MM.1S (cell line): ENCODE measurements at regions not wholly inside any gene's neighbourhood (a gene's known extent, or its start where the extent isn't known, plus 50 kb on each side); places are given as distances from the start of the nearest gene placed in this dataset.

ENCODE experiments used
- DNase-seq: peaks from one replicate; pipeline ENCODE4 v3.0.0-alpha.2; 2015
- H2AFZ ChIP-seq: fragments of 300-600 bp; sonication (generic); 2 replicates; pipeline ENCODE4 v1.6.0; 2016; ENCODE audit warnings: antibody characterized with exemption, low read length
- H3F3A ChIP-seq: fragments of 300-600 bp; sonication (generic); 2 replicates; pipeline ENCODE4 v1.6.1; 2016; ENCODE audit warnings: mild to moderate bottlenecking, antibody characterized with exemption, low read length, moderate library complexity, mixed read lengths; ENCODE audit not compliant: insufficient read depth
- H3K27ac ChIP-seq: fragments of 300-600 bp; sonication (generic); 2 replicates; pipeline ENCODE4 v1.5.1; 2016; ENCODE audit warnings: mild to moderate bottlenecking, low read length
- H3K27me3 ChIP-seq: fragments of 300-600 bp; sonication (generic); replicated peaks from 2 replicates; pipeline ENCODE4 v1.6.0; 2016; ENCODE audit warnings: low read length; ENCODE audit not compliant: insufficient read depth
- H3K36me3 ChIP-seq: fragments of 300-600 bp; sonication (generic); replicated peaks from 2 replicates; pipeline ENCODE4 v1.6.1; 2016; ENCODE audit warnings: mild to moderate bottlenecking, low read length, mixed read lengths; ENCODE audit not compliant: insufficient read depth
- H3K4me1 ChIP-seq: fragments of 300-600 bp; sonication (generic); 2 replicates; pipeline ENCODE4 v1.6.1; 2016; ENCODE audit warnings: low read length, mixed read lengths
- H3K4me2 ChIP-seq: fragments of 300-600 bp; sonication (generic); 2 replicates; pipeline ENCODE4 v1.6.0; 2016; ENCODE audit warnings: low read depth, low read length
- H3K4me3 ChIP-seq: fragments of 300-600 bp; sonication (generic); 2 replicates; pipeline ENCODE4 v1.5.1; 2016; ENCODE audit warnings: low read length, mixed read lengths
- H3K79me2 ChIP-seq: fragments of 300-600 bp; sonication (generic); 2 replicates; pipeline ENCODE4 v1.6.1; 2016; ENCODE audit warnings: mixed run types, low read length, mixed read lengths
- H3K9ac ChIP-seq: fragments of 300-600 bp; sonication (generic); 2 replicates; pipeline ENCODE4 v1.6.1; 2016; ENCODE audit warnings: low read length, mixed read lengths
- H3K9me2 ChIP-seq: fragments of 300-600 bp; sonication (generic); replicated peaks from 2 replicates; pipeline ENCODE4 v1.6.1; 2016; ENCODE audit warnings: mild to moderate bottlenecking, low read length, mixed read lengths; ENCODE audit not compliant: insufficient read depth
- H3K9me3 ChIP-seq: fragments of 300-600 bp; sonication (generic); replicated peaks from 2 replicates; pipeline ENCODE4 v1.6.1; 2016; ENCODE audit warnings: mild to moderate bottlenecking, low read length, mixed read lengths; ENCODE audit not compliant: insufficient read depth
- H4K20me1 ChIP-seq: fragments of 300-600 bp; sonication (generic); 2 replicates; pipeline ENCODE4 v1.6.1; 2016; ENCODE audit warnings: mild to moderate bottlenecking, low read length, moderate library complexity, mixed read lengths; ENCODE audit not compliant: insufficient read depth
- EZH2 ChIP-seq: fragments of 300-600 bp; sonication (generic); optimal IDR thresholded peaks from 2 replicates; pipeline ENCODE3; 2017; ENCODE audit warnings: low read depth, mild to moderate bottlenecking, antibody characterized with exemption, low read length, mixed read lengths
- EZH2phosphoT487 ChIP-seq: fragments of 300-600 bp; sonication (generic); IDR thresholded peaks from 2 replicates; pipeline ENCODE4 v1.6.1; 2018; ENCODE audit warnings: antibody characterized with exemption, low read length
- TF ChIP-seq, protein P1 (sequence below): fragments of 300-600 bp; sonication (generic); IDR thresholded peaks from 2 replicates; pipeline ENCODE4 v1.5.1; 2016; ENCODE audit warnings: antibody characterized with exemption, low read length, mixed read lengths

DNA sequence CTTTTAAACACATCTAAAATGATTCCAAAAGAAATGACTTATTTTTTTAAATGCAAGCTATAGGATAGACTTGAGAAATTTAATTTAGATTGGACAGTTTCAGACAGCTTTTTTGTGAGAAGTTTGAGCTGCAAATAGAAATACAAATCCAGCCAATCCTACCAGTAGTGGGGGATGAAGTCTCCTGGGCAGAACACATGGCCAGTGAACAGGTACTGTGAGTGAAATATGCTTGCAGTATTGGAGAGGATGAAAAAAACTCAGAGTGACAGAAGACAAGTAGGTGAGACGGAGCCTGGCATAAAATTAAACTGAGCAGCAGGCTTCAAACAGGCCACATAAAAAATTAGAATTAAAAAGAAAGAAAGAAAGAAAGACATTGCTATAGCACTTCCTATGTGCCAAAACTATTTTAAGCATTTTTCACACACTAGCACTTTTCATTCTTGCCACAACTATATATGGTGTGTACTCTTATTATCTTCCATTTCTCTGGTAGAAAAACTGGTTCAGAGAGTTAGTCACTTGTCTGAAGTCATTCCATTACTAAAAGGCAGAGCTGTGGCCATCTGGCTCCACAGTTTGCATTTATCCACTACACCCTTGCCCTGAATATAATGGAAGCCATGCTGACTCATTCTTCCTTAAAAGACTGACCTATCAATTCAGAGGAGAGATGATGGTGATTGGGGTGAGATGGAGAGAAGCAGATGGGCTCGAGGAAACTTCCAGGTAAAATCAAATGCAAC is 310.2 kb upstream of the CTNND2 start:
- H3K9me3 ChIP-seq: no peaks in the 10 kb centered on the region
- H3K4me2 ChIP-seq: no peak overlapping the region
- no peaks in the 10 kb centered on the region for H3K9me2 ChIP-seq
- DNase-seq: no peak
- H2AFZ ChIP-seq: no peak overlapping the region
- no peaks in the 10 kb centered on the region for H3K27me3 ChIP-seq
- no peaks in the 10 kb centered on the region for H3K36me3 ChIP-seq
- no peak for TF ChIP-seq EZH2
- TF ChIP-seq EZH2phosphoT487: no peak
- TF ChIP-seq, protein P1, sequence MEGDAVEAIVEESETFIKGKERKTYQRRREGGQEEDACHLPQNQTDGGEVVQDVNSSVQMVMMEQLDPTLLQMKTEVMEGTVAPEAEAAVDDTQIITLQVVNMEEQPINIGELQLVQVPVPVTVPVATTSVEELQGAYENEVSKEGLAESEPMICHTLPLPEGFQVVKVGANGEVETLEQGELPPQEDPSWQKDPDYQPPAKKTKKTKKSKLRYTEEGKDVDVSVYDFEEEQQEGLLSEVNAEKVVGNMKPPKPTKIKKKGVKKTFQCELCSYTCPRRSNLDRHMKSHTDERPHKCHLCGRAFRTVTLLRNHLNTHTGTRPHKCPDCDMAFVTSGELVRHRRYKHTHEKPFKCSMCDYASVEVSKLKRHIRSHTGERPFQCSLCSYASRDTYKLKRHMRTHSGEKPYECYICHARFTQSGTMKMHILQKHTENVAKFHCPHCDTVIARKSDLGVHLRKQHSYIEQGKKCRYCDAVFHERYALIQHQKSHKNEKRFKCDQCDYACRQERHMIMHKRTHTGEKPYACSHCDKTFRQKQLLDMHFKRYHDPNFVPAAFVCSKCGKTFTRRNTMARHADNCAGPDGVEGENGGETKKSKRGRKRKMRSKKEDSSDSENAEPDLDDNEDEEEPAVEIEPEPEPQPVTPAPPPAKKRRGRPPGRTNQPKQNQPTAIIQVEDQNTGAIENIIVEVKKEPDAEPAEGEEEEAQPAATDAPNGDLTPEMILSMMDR: no peak
- H3K4me3 ChIP-seq: no peak overlapping the region
- no peaks in the 10 kb centered on the region for H4K20me1 ChIP-seq
- no peaks in the 10 kb centered on the region for H3K79me2 ChIP-seq
- H3K27ac ChIP-seq: no peak overlapping the region
- no peaks in the 10 kb centered on the region for H3F3A ChIP-seq
- no peak overlapping the region for H3K9ac ChIP-seq
- no peaks in the 10 kb centered on the region for H3K4me1 ChIP-seq

DNA sequence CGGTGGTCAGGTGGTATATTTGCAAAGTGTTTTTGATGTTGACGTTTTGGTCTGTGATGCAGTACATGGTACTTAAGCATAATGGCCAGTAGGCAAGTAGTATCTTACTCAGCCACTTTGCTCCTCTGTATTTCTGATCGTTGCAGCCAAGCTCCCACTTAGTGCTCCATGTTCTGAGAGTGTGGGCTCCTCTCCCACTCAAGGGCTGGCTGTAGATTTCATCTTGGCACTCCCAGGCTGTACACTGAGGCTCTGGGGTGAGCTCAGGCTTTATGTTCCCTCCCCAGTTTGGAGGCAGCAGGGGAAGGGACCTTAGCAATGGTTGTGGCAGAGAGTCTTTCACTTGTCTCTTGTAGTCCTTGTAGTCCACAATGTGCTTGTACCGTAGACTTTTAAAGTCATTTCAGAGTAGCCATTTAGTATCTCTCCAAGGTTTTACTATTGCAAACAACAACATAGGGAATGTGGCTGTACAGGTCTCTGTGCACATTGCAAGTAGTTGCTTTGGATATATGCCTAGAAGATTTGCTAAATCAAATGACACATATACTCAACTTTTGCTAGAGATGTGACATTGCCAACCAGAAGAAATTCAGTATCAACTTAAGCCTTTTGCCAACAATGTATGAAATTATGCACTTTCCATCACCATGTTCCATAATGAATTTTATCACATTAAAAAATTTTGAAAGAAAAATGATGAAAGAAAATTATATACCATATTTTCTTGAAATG is 304.3 kb upstream of the CTNND2 start:
- no peaks in the 10 kb centered on the region for H4K20me1 ChIP-seq
- no peak overlapping the region for H3K27ac ChIP-seq
- H3K27me3 ChIP-seq: no peaks in the 10 kb centered on the region
- H3K79me2 ChIP-seq: no peaks in the 10 kb centered on the region
- no peak overlapping the region for H2AFZ ChIP-seq
- TF ChIP-seq EZH2phosphoT487: no peak
- no peaks in the 10 kb centered on the region for H3K9me3 ChIP-seq
- H3K4me1 ChIP-seq: no peaks in the 10 kb centered on the region
- DNase-seq: no peak
- no peak overlapping the region for H3K4me2 ChIP-seq
- H3F3A ChIP-seq: no peaks in the 10 kb centered on the region
- no peak overlapping the region for H3K9ac ChIP-seq
- no peak overlapping the region for H3K4me3 ChIP-seq
- H3K9me2 ChIP-seq: no peaks in the 10 kb centered on the region
- H3K36me3 ChIP-seq: no peaks in the 10 kb centered on the region

DNA sequence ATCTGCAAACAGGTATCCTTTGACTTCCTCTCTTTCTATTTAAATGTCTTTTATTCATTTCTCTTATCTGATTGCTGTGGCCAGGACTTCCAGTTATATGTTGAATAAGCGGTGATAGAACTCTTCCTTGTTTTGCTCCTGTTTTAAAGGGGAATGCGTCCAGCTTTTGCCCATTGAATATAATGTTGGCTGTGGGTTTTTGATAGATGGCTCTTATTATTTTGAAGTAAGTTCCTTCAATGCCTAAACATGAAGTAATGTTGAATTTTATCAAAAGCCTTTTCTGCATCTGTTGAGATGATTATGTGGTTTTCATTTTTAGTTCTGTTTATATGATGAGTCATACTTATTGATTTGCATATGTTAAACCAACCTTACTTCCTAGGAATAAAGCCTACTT is 300.5 kb upstream of the CTNND2 start:
- no peaks in the 10 kb centered on the region for H3K4me1 ChIP-seq
- no peak overlapping the region for H3K4me3 ChIP-seq
- no peaks in the 10 kb centered on the region for H3K79me2 ChIP-seq
- no peaks in the 10 kb centered on the region for H3K27me3 ChIP-seq
- no peaks in the 10 kb centered on the region for H3K9me3 ChIP-seq
- TF ChIP-seq, protein P1: no peak
- no peak for TF ChIP-seq EZH2
- TF ChIP-seq EZH2phosphoT487: no peak
- H3K27ac ChIP-seq: no peak overlapping the region
- DNase-seq: no peak
- H2AFZ ChIP-seq: no peak overlapping the region
- no peaks in the 10 kb centered on the region for H3K36me3 ChIP-seq
- H3F3A ChIP-seq: no peaks in the 10 kb centered on the region
- no peak overlapping the region for H3K4me2 ChIP-seq
- no peak overlapping the region for H3K9ac ChIP-seq
- no peaks in the 10 kb centered on the region for H3K9me2 ChIP-seq
- no peaks in the 10 kb centered on the region for H4K20me1 ChIP-seq

DNA sequence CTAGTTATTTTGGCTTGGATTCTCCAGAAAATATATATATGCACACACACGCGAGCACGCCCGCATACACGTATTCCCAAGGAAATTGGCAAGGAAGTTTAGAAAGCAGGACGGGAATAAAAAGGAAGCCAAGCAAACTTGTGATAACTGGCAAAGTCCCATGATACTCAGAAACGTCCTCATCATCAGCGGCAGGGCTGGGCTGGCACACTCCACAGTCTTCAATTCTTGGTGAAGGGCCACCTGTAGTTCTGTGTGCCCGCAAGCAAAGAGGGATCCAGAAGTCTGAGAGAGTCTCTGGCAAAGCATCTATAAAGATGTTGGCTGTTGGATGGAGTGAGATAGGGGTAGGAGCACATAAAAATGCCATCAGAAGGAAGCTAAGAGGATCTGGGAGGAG is 289.3 kb upstream of the CTNND2 start:
- H2AFZ ChIP-seq: no peak overlapping the region
- no peaks in the 10 kb centered on the region for H3K9me3 ChIP-seq
- no peaks in the 10 kb centered on the region for H4K20me1 ChIP-seq
- TF ChIP-seq EZH2phosphoT487 (no peak), EZH2 (no peak)
- TF ChIP-seq, protein P1: no peak
- no peaks in the 10 kb centered on the region for H3K4me1 ChIP-seq
- H3K27ac ChIP-seq: no peak overlapping the region
- no peaks in the 10 kb centered on the region for H3K79me2 ChIP-seq
- H3K9me2 ChIP-seq: no peaks in the 10 kb centered on the region
- no peak overlapping the region for H3K4me2 ChIP-seq
- H3K4me3 ChIP-seq: no peak overlapping the region
- H3K36me3 ChIP-seq: no peaks in the 10 kb centered on the region
- no peaks in the 10 kb centered on the region for H3K27me3 ChIP-seq
- H3K9ac ChIP-seq: no peak overlapping the region
- H3F3A ChIP-seq: no peaks in the 10 kb centered on the region
- no peak for DNase-seq
